HCT116 (cell line): ENCODE measurements at regions not wholly inside any gene's neighbourhood (a gene's known extent, or its start where the extent isn't known, plus 50 kb on each side); places are given as distances from the start of the nearest gene placed in this dataset.

ENCODE experiments used
- ATAC-seq: fragments of 200-7000 bp; cut with Tn5 transposase; 2 replicates; pipeline ENCODE4 v1.9.1; 2020; ENCODE audit warnings: mild to moderate bottlenecking, moderate library complexity
- BruUV-seq: library from RNA; stranded (reverse); fragments of 400-500 nt; replicated peaks from 2 replicates; lab custom pipeline; 2021; lab: Mats Ljungman, UMichigan
- CTCF ChIA-PET: fragments of 300-600 bp; sonication (Branson Sonifier 250); formaldehyde crosslinking; loops from one replicate; lab custom pipeline; 2021; ENCODE audit warnings: antibody characterized with exemption; lab: Charles Lee
- POLR2A ChIA-PET: fragments of 300-600, 350-600 bp; sonication (Branson Sonifier 250); formaldehyde crosslinking; loops from one replicate; lab custom pipeline; 2021; ENCODE audit warnings: antibody characterized with exemption; lab: Charles Lee
- RAD21 ChIA-PET, 2 experiments: fragments of 300-600 bp; sonication (Branson Sonifier 250); formaldehyde crosslinking; loops; one replicate each; lab custom pipeline; 2023; ENCODE audit warnings: low total read pairs in 2 of 2; ENCODE audit not compliant: uncharacterized antibody in 2 of 2, unreplicated experiment in 2 of 2, low non-redundant PET in 1 of 2; lab: Charles Lee
- DNase-seq: peaks from one replicate; pipeline ENCODE4 v3.0.0-alpha.2; 2010; ENCODE audit warnings: low read depth, low spot score
- H2AFZ ChIP-seq: fragments of 200-600 bp; shearing (Covaris generic), sonication (generic); 2 replicates; pipeline ENCODE4 v1.6.1; 2017; ENCODE audit warnings: low read depth, mixed run types, mixed read lengths, antibody characterized with exemption, low read length; ENCODE audit not compliant: poor library complexity, severe bottlenecking
- H3K27ac ChIP-seq: 2 replicates; pipeline ENCODE4 v1.5.1; 2012; ENCODE audit warnings: low read depth, low read length
- H3K27me3 ChIP-seq: fragments of 200-600 bp; sonication (generic); 2 replicates; pipeline ENCODE4 v1.6.1; 2016; ENCODE audit warnings: mixed run types, low read length, mixed read lengths; ENCODE audit not compliant: insufficient read depth
- H3K36me3 ChIP-seq, 2 experiments: fragments of 200-500 bp in 1 of 2; fragments of 200-600 bp in 1 of 2; sonication (Bioruptor generic) in 1 of 2; sonication (generic) in 1 of 2; 2 replicates each; pipeline versions ENCODE4 v1.5.1 to v1.6.1; 2014 to 2016; ENCODE audit warnings: low read length in 2 of 2, inconsistent platforms in 1 of 2, mixed read lengths in 1 of 2, mixed run types in 1 of 2; ENCODE audit not compliant: insufficient read depth in 2 of 2, control insufficient read depth in 1 of 2
- H3K4me1 ChIP-seq, 2 experiments: fragments of 200-600 bp in 1 of 2; sonication (generic) in 1 of 2; 2 replicates each; pipeline versions ENCODE4 v1.5.1 to v1.6.1; 2012 to 2017; ENCODE audit warnings: low read length in 2 of 2, inconsistent platforms in 1 of 2, mild to moderate bottlenecking in 1 of 2, mixed read lengths in 1 of 2, mixed run types in 1 of 2, moderate library complexity in 1 of 2; ENCODE audit not compliant: insufficient read depth in 2 of 2, control insufficient read depth in 1 of 2
- H3K4me2 ChIP-seq: fragments of 200-600 bp; sonication (generic); 2 replicates; pipeline ENCODE4 v1.6.1; 2017; ENCODE audit warnings: mixed run types, low read length, mixed read lengths
- H3K4me3 ChIP-seq, 2 experiments: fragments of 200-600 bp in 1 of 2; sonication (generic) in 1 of 2; replicated peaks in 1 of 2; 2 replicates each; pipeline ENCODE4 v1.5.1; 2011 to 2016; ENCODE audit warnings: low read length in 2 of 2, control low read depth in 1 of 2, low read depth in 1 of 2, mild to moderate bottlenecking in 1 of 2, mixed read lengths in 1 of 2, mixed run types in 1 of 2
- H3K79me2 ChIP-seq: fragments of 200-600 bp; sonication (generic); 2 replicates; pipeline ENCODE4 v1.6.1; 2017; ENCODE audit warnings: mild to moderate bottlenecking, mixed run types, low read length, moderate library complexity, mixed read lengths; ENCODE audit not compliant: insufficient read depth
- H3K9ac ChIP-seq: fragments of 200-600 bp; sonication (generic); 2 replicates; pipeline ENCODE4 v1.6.1; 2016; ENCODE audit warnings: low read length, mixed read lengths
- H3K9me2 ChIP-seq: fragments of 200-600 bp; sonication (generic), shearing (Covaris generic); 2 replicates; pipeline ENCODE4 v1.6.1; 2017; ENCODE audit warnings: mixed run types, mild to moderate bottlenecking, moderate library complexity; ENCODE audit not compliant: insufficient read depth
- H3K9me3 ChIP-seq, 2 experiments: fragments of 200-500 bp in 1 of 2; fragments of 200-600 bp in 1 of 2; sonication (Bioruptor generic) in 1 of 2; sonication (generic) in 1 of 2; 2 replicates each; pipeline ENCODE4 v1.6.1; 2014 to 2017; ENCODE audit warnings: low read length in 2 of 2, mixed read lengths in 2 of 2, inconsistent platforms in 1 of 2, low read depth in 1 of 2, mild to moderate bottlenecking in 1 of 2, mixed run types in 1 of 2, moderate library complexity in 1 of 2; ENCODE audit not compliant: control insufficient read depth in 1 of 2, insufficient read depth in 1 of 2
- H4K20me1 ChIP-seq: fragments of 200-600 bp; sonication (generic), shearing (Covaris generic); 2 replicates; pipeline ENCODE4 v1.6.1; 2017; ENCODE audit warnings: mixed run types, mild to moderate bottlenecking, moderate library complexity; ENCODE audit not compliant: insufficient read depth
- CBX3 ChIP-seq: IDR thresholded peaks from 2 replicates; pipeline ENCODE4 v1.6.1; 2012; ENCODE audit warnings: low read depth
- CEBPB ChIP-seq: IDR thresholded peaks from 2 replicates; pipeline ENCODE4 v1.6.1; 2012; ENCODE audit warnings: low read depth
- CTCF ChIP-seq, 3 experiments: fragments of 200-600 bp in 1 of 3; sonication (generic) in 1 of 3; IDR thresholded peaks in 2 of 3; conservative IDR thresholded peaks in 1 of 3; 2 replicates each; pipeline ENCODE4 v1.5.1; 2012 to 2017; ENCODE audit warnings: low read depth in 2 of 3, low read length in 2 of 3, antibody characterized with exemption in 1 of 3, borderline replicate concordance in 1 of 3, control low read depth in 1 of 3, mild to moderate bottlenecking in 1 of 3, mixed read lengths in 1 of 3, mixed run types in 1 of 3, moderate library complexity in 1 of 3; ENCODE audit not compliant: insufficient read depth in 1 of 3
- ELF1 ChIP-seq: IDR thresholded peaks from 2 replicates; pipeline ENCODE4 v1.6.1; 2012; ENCODE audit warnings: low read depth, borderline replicate concordance
- EZH2 ChIP-seq: fragments of 200-600 bp; sonication (generic); IDR thresholded peaks from 2 replicates; pipeline ENCODE4 v1.6.1; 2017; ENCODE audit warnings: antibody characterized with exemption, mixed run types
- EZH2phosphoT487 ChIP-seq: fragments of 200-600 bp; IDR thresholded peaks from 2 replicates; pipeline ENCODE4 v1.6.1; 2018; ENCODE audit warnings: antibody characterized with exemption, borderline replicate concordance
- FOSL1 ChIP-seq: IDR thresholded peaks from 2 replicates; pipeline ENCODE4 v1.6.1; 2012; ENCODE audit warnings: low read depth
- JUND ChIP-seq: IDR thresholded peaks from 2 replicates; pipeline ENCODE4 v1.6.1; 2012
- POLR2A ChIP-seq: IDR thresholded peaks from 2 replicates; pipeline ENCODE4 v1.7.0; 2011; ENCODE audit warnings: borderline replicate concordance; ENCODE audit not compliant: insufficient read depth, insufficient read length; ENCODE audit errors: extremely low read depth
- RAD21 ChIP-seq: IDR thresholded peaks from 2 replicates; pipeline ENCODE4 v1.6.1; 2012; ENCODE audit warnings: low read depth, mild to moderate bottlenecking
- SIN3A ChIP-seq: IDR thresholded peaks from 2 replicates; pipeline ENCODE4 v1.6.1; 2012; ENCODE audit warnings: low read depth
- YY1 ChIP-seq: IDR thresholded peaks from 2 replicates; pipeline ENCODE4 v1.6.1; 2011; ENCODE audit warnings: low read length, low read depth, moderate library complexity, mild to moderate bottlenecking; ENCODE audit not compliant: insufficient replicate concordance; ENCODE audit errors: extremely low read depth
- ZFX ChIP-seq: fragments of 450-650 bp; IDR thresholded peaks from 2 replicates; pipeline ENCODE4 v1.6.1; 2017
- intact Hi-C: fragments of 100-400 bp; cut with micrococcal nuclease; formaldehyde crosslinking; loops from 2 replicates; pipeline ENCODE4 v1.10.0; 2022
- TF ChIP-seq, protein P1 (sequence below): IDR thresholded peaks from 2 replicates; pipeline ENCODE4 v1.6.1; 2012
- TF ChIP-seq, protein P2 (sequence below): IDR thresholded peaks from 2 replicates; pipeline ENCODE4 v1.6.1; 2012; ENCODE audit warnings: low read depth

- Histone ChIP-seq H2AFZ (no peak overlapping the region), H3K9me3 (peaks cover 6 to 25% of the 10 kb centered on the region in 2 experiments; a peak in 2 of 4 replicates), H3K9ac (no peak overlapping the region), H3K36me3 (no peaks in the 10 kb centered on the region), H3K4me3 (no peak overlapping the region), H3K4me1 (no peaks in the 10 kb centered on the region), H3K27me3 (no peaks in the 10 kb centered on the region), H3K4me2 (no peak overlapping the region), H3K27ac (no peak overlapping the region), H3K79me2 (no peaks in the 10 kb centered on the region), H4K20me1 (no peaks in the 10 kb centered on the region), H3K9me2 (no peaks in the 10 kb centered on the region)
- ChIA-PET CTCF (no interaction called here), RAD21 (no interaction called here), POLR2A (no interaction called here)
- no peak for DNase-seq
- TF ChIP-seq JUND (no peak), SIN3A (no peak), EZH2 (no peak), EZH2phosphoT487 (no peak), CBX3 (no peak), POLR2A (no peak), ELF1 (no peak), ZFX (no peak), CTCF (IDR thresholded peaks at IDR 0.05 in 2 of 3, conservative IDR thresholded peaks at IDR 0.05 in 1 of 3; ENCODE audit: borderline replicate concordance in 1 of 3, insufficient read depth in 1 of 3, low read depth in 2 of 3, low read length in 2 of 3) (no peak), CEBPB (no peak)
- TF ChIP-seq, protein P1, sequence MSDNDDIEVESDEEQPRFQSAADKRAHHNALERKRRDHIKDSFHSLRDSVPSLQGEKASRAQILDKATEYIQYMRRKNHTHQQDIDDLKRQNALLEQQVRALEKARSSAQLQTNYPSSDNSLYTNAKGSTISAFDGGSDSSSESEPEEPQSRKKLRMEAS: no peak
- no peak for ATAC-seq
- no TSS peak for BruUV-seq
- intact Hi-C loops: no loop called here
Observed at GRCh38 chr5:165569551-165569950, 2064.1 kb downstream of the MAT2B start.

DNA sequence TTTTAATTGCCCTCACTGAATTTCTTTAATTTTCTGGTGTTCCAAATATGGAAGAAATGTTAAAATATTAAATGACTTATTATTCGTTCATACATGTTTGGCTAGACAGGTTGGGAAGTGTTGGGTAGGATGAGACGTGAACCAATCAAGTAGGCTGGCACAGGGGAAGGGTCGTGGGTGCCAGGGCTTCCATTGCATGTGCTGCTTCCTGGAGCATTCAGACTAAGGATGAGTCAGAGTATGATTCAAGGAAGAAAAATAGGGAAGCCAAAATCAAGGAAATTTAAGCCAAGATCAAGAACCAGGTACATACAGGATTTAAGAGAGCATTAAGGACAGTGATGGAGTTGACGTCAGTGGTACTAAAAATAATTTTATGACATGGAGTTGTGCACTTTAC is 2068.0 kb downstream of the MAT2B start:
- ATAC-seq (no peak), DNase-seq (no peak)
- ChIA-PET POLR2A (no interaction called here), CTCF (no interaction called here), RAD21 (no interaction called here)
- Histone ChIP-seq H2AFZ (no peak overlapping the region), H3K9me3 (peaks cover 6 to 20% of the 10 kb centered on the region in 2 experiments; a peak in 2 of 4 replicates), H3K27me3 (no peaks in the 10 kb centered on the region), H3K4me2 (no peak overlapping the region), H3K4me3 (no peak overlapping the region), H4K20me1 (no peaks in the 10 kb centered on the region), H3K9ac (no peak overlapping the region), H3K27ac (no peak overlapping the region), H3K79me2 (no peaks in the 10 kb centered on the region), H3K4me1 (no peaks in the 10 kb centered on the region), H3K9me2 (no peaks in the 10 kb centered on the region), H3K36me3 (no peaks in the 10 kb centered on the region)
- no peak for TF ChIP-seq FOSL1
- TF ChIP-seq RAD21: no peak
- TF ChIP-seq YY1: no peak
- no peak for TF ChIP-seq ZFX
- TF ChIP-seq JUND: no peak
- TF ChIP-seq POLR2A: no peak
- TF ChIP-seq SIN3A: no peak
- TF ChIP-seq, protein P2, sequence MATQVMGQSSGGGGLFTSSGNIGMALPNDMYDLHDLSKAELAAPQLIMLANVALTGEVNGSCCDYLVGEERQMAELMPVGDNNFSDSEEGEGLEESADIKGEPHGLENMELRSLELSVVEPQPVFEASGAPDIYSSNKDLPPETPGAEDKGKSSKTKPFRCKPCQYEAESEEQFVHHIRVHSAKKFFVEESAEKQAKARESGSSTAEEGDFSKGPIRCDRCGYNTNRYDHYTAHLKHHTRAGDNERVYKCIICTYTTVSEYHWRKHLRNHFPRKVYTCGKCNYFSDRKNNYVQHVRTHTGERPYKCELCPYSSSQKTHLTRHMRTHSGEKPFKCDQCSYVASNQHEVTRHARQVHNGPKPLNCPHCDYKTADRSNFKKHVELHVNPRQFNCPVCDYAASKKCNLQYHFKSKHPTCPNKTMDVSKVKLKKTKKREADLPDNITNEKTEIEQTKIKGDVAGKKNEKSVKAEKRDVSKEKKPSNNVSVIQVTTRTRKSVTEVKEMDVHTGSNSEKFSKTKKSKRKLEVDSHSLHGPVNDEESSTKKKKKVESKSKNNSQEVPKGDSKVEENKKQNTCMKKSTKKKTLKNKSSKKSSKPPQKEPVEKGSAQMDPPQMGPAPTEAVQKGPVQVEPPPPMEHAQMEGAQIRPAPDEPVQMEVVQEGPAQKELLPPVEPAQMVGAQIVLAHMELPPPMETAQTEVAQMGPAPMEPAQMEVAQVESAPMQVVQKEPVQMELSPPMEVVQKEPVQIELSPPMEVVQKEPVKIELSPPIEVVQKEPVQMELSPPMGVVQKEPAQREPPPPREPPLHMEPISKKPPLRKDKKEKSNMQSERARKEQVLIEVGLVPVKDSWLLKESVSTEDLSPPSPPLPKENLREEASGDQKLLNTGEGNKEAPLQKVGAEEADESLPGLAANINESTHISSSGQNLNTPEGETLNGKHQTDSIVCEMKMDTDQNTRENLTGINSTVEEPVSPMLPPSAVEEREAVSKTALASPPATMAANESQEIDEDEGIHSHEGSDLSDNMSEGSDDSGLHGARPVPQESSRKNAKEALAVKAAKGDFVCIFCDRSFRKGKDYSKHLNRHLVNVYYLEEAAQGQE: no peak
- no TSS peak for BruUV-seq
- intact Hi-C loops: no loop called here
